ENCODE measurements at regions not wholly inside any gene's neighbourhood (a gene's known extent, or its start where the extent isn't known, plus 50 kb on each side); places are given as distances from the start of the nearest gene placed in this dataset.

DNA sequence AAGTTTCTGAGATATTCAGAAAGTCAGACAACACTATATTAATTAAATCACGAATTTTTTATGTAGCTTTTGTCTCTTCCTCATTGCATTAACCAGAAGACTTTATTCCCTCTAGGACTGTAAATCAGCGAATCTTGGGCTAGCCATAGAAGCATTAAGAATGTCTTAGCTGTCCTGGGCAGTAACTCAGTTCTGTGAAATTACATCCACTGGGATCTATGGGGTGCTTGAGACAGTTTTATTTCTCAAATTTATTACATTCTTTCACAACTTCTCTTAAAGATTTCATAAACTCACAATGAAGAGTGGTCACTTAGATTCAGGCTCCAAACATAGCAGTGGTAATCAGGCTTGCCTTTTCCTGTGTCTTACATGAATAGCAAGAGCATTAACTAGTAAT lies 1153.4 kb downstream of the CDH8 start:
- TF ChIP-seq CTCF (IDR thresholded peaks at IDR 0.05) = no peak
- TF ChIP-seq POLR2A (IDR thresholded peaks at IDR 0.05) = no peak
- no peak for TF ChIP-seq EP300 (IDR thresholded peaks at IDR 0.05; ENCODE audit: low read depth)
